ENCODE measurements at regions not wholly inside any gene's neighbourhood (a gene's known extent, or its start where the extent isn't known, plus 50 kb on each side); places are given as distances from the start of the nearest gene placed in this dataset.

DNA sequence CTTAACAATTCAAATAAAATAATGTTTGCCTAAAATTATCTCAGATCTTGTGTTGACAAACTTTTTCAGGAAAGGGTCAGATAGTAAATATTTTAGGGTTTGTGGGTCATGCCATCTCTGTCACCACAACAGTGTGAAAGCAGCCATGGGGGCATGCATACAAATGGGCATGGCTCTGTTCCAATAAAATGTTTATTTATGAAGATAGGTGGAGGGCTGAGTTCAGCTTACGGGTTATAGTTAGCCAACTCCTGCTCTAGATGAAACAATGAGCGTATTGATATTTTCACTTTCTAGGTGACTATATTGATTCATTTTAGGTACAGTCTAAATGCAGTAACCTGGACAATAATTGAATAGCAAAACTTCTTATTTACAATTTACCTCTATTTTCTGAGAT is 533.8 kb upstream of the CLINT1 start:
- DNase-seq (ENCODE audit: low read depth in 1 of 2, low spot score in 1 of 2), result no peak
- Histone ChIP-seq H3K4me3 (replicated peaks; ENCODE audit: insufficient read depth, low read length) (no peak overlapping the region), H3K27ac (replicated peaks) (no peak overlapping the region), H3K27me3 (ENCODE audit: insufficient read depth, poor library complexity, severe bottlenecking) (no peaks in the 10 kb centered on the region)
- TF ChIP-seq POLR2AphosphoS5 (IDR thresholded peaks at IDR 0.05; ENCODE audit: low read depth) (no peak), SPI1 (IDR thresholded peaks at IDR 0.05; ENCODE audit: borderline replicate concordance, low read depth) (no peak), GABPA (IDR thresholded peaks at IDR 0.05; ENCODE audit: low read depth) (no peak)
- TF ChIP-seq, protein P1, sequence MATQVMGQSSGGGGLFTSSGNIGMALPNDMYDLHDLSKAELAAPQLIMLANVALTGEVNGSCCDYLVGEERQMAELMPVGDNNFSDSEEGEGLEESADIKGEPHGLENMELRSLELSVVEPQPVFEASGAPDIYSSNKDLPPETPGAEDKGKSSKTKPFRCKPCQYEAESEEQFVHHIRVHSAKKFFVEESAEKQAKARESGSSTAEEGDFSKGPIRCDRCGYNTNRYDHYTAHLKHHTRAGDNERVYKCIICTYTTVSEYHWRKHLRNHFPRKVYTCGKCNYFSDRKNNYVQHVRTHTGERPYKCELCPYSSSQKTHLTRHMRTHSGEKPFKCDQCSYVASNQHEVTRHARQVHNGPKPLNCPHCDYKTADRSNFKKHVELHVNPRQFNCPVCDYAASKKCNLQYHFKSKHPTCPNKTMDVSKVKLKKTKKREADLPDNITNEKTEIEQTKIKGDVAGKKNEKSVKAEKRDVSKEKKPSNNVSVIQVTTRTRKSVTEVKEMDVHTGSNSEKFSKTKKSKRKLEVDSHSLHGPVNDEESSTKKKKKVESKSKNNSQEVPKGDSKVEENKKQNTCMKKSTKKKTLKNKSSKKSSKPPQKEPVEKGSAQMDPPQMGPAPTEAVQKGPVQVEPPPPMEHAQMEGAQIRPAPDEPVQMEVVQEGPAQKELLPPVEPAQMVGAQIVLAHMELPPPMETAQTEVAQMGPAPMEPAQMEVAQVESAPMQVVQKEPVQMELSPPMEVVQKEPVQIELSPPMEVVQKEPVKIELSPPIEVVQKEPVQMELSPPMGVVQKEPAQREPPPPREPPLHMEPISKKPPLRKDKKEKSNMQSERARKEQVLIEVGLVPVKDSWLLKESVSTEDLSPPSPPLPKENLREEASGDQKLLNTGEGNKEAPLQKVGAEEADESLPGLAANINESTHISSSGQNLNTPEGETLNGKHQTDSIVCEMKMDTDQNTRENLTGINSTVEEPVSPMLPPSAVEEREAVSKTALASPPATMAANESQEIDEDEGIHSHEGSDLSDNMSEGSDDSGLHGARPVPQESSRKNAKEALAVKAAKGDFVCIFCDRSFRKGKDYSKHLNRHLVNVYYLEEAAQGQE (IDR thresholded peaks at IDR 0.05; ENCODE audit: insufficient replicate concordance, low read depth), result no peak
- TF ChIP-seq, protein P2, sequence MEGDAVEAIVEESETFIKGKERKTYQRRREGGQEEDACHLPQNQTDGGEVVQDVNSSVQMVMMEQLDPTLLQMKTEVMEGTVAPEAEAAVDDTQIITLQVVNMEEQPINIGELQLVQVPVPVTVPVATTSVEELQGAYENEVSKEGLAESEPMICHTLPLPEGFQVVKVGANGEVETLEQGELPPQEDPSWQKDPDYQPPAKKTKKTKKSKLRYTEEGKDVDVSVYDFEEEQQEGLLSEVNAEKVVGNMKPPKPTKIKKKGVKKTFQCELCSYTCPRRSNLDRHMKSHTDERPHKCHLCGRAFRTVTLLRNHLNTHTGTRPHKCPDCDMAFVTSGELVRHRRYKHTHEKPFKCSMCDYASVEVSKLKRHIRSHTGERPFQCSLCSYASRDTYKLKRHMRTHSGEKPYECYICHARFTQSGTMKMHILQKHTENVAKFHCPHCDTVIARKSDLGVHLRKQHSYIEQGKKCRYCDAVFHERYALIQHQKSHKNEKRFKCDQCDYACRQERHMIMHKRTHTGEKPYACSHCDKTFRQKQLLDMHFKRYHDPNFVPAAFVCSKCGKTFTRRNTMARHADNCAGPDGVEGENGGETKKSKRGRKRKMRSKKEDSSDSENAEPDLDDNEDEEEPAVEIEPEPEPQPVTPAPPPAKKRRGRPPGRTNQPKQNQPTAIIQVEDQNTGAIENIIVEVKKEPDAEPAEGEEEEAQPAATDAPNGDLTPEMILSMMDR (IDR thresholded peaks at IDR 0.05; ENCODE audit: insufficient read depth, low read length), result no peak

DNA sequence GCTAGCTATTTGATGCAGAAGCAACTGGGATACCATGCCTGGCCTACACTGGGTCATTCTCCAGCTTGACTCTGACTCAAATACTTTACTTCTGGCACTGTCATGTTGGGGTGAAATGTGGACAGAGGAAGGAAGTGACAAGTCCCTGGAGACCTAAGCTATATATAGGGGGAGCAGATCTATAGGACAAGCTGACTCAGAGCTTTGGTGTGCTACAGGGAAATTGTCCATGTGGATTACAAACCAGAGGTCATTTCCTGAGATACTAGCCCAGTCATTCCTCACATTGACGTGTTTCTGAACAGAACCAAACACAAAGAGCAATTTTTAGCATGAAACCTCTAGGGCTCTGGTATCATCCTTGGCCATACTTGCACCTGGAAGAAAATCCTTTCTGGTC is 531.6 kb upstream of the CLINT1 start:
- H3K4me3 ChIP-seq (replicated peaks; ENCODE audit: insufficient read depth, low read length), result no peak overlapping the region
- no peak for DNase-seq (ENCODE audit: low read depth in 1 of 2, low spot score in 1 of 2)
- H3K27ac ChIP-seq (replicated peaks), result no peak overlapping the region
- TF ChIP-seq SPI1 (IDR thresholded peaks at IDR 0.05; ENCODE audit: borderline replicate concordance, low read depth), result peak; percentile 28; the same call in 1 of the 2 replicates
- no peak for TF ChIP-seq POLR2AphosphoS5 (IDR thresholded peaks at IDR 0.05; ENCODE audit: low read depth)
- no peaks in the 10 kb centered on the region for H3K27me3 ChIP-seq (ENCODE audit: insufficient read depth, poor library complexity, severe bottlenecking)

DNA sequence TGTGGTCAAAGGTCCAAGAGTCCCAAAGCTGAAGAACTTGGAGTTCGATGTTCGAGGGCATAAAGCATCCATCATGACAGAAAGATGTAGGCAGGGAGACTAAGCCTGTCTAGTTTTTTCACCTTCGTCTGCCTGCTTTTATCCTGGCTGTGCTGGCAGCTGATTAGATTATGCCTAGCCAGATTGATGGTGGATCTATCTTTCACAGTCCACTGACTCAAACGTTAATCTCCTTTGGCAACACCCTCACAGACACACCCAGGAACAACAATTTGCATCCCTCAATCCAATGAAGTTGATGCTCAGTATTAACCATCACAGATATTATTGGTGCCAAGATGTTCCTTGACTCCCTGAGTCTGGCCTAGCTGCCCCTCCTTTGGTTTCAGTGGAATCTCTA is 530.8 kb upstream of the CLINT1 start:
- TF ChIP-seq, protein P1 (IDR thresholded peaks at IDR 0.05; ENCODE audit: insufficient replicate concordance, low read depth), result no peak
- TF ChIP-seq, protein P2 (IDR thresholded peaks at IDR 0.05; ENCODE audit: insufficient read depth, low read length), result no peak
- TF ChIP-seq POLR2AphosphoS5 (IDR thresholded peaks at IDR 0.05; ENCODE audit: low read depth), result no peak
- TF ChIP-seq GABPA (IDR thresholded peaks at IDR 0.05; ENCODE audit: low read depth), result no peak
- no peak for TF ChIP-seq SPI1 (IDR thresholded peaks at IDR 0.05; ENCODE audit: borderline replicate concordance, low read depth)
- Histone ChIP-seq H3K27ac (replicated peaks) (no peak overlapping the region), H3K27me3 (ENCODE audit: insufficient read depth, poor library complexity, severe bottlenecking) (no peaks in the 10 kb centered on the region), H3K4me3 (replicated peaks; ENCODE audit: insufficient read depth, low read length) (no peak overlapping the region)
- DNase-seq (ENCODE audit: low read depth in 1 of 2, low spot score in 1 of 2), result no peak

DNA sequence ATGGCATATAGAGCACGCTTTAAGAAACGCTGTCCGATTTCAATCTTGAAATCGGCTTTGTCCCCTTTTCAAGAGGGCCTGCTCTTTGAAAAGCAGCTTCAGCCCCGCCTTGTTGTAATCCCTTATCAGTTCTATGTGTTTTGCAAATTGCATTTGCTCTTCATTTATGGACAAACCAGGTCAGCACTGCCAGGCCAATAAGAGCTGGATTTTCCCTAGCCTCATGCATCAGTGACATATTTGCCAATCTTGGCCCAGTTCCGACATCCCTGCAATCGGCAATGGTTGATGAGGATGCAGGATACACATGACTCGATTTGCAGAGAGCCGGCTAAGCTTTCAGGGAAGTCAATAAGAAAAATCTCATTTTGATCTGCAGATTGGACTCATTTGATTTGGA is 529.1 kb upstream of the CLINT1 start:
- H3K27ac ChIP-seq (replicated peaks), result no peak overlapping the region
- no peaks in the 10 kb centered on the region for H3K27me3 ChIP-seq (ENCODE audit: insufficient read depth, poor library complexity, severe bottlenecking)
- H3K4me3 ChIP-seq (replicated peaks; ENCODE audit: insufficient read depth, low read length), result no peak overlapping the region
- no peak for DNase-seq (ENCODE audit: low read depth in 1 of 2, low spot score in 1 of 2)
- TF ChIP-seq POLR2AphosphoS5 (IDR thresholded peaks at IDR 0.05; ENCODE audit: low read depth), result no peak
- no peak for TF ChIP-seq SPI1 (IDR thresholded peaks at IDR 0.05; ENCODE audit: borderline replicate concordance, low read depth)
- TF ChIP-seq, protein P2 (IDR thresholded peaks at IDR 0.05; ENCODE audit: insufficient read depth, low read length), result no peak
- TF ChIP-seq GABPA (IDR thresholded peaks at IDR 0.05; ENCODE audit: low read depth), result no peak
- TF ChIP-seq, protein P1 (IDR thresholded peaks at IDR 0.05; ENCODE audit: insufficient replicate concordance, low read depth), result no peak

Measured in HL-60 (cell line).